Activated T-helper 1 cell treated with anti-CD3 and anti-CD28 coated beads, Interleukin-12 subunit alpha, Interleukin-12 subunit beta, Interleukin-2, Interleukin-4 antibody, amounts not matched to agents 30 ng/mL and 10 ng/mL and 1 ng/mL, durations not matched to agents 14 hours and 24 hours and 36 hours (primary cell): ENCODE measurements at regions not wholly inside any gene's neighbourhood (a gene's known extent, or its start where the extent isn't known, plus 50 kb on each side); places are given as distances from the start of the nearest gene placed in this dataset.

ENCODE experiments used
- DNase-seq: peaks from one replicate; pipeline ENCODE4 v3.0.0; 2021; ENCODE audit warnings: low spot score
- H3K27ac Mint-ChIP-seq: one replicate; pipeline ENCODE4 v1.8.0; 2021; ENCODE audit warnings: mild to moderate bottlenecking, mixed read lengths
- H3K27me3 Mint-ChIP-seq: one replicate; pipeline ENCODE4 v1.8.0; 2022; ENCODE audit warnings: mild to moderate bottlenecking, moderate library complexity, mixed read lengths; ENCODE audit not compliant: insufficient read depth
- H3K36me3 Mint-ChIP-seq: one replicate; pipeline ENCODE4 v1.8.0; 2021; ENCODE audit warnings: low read depth, mixed read lengths
- H3K4me1 Mint-ChIP-seq: one replicate; pipeline ENCODE4 v1.8.0; 2021; ENCODE audit warnings: low read depth, mixed read lengths
- H3K4me3 Mint-ChIP-seq: one replicate; pipeline ENCODE4 v1.8.0; 2021; ENCODE audit warnings: mild to moderate bottlenecking, moderate library complexity, mixed read lengths
- H3K9me3 Mint-ChIP-seq: one replicate; pipeline ENCODE4 v1.8.0; 2021; ENCODE audit warnings: mixed read lengths
- intact Hi-C: fragments of 100-400 bp; cut with micrococcal nuclease; formaldehyde crosslinking; loops from one replicate; pipeline ENCODE4 v1.15.1; 2024

DNA sequence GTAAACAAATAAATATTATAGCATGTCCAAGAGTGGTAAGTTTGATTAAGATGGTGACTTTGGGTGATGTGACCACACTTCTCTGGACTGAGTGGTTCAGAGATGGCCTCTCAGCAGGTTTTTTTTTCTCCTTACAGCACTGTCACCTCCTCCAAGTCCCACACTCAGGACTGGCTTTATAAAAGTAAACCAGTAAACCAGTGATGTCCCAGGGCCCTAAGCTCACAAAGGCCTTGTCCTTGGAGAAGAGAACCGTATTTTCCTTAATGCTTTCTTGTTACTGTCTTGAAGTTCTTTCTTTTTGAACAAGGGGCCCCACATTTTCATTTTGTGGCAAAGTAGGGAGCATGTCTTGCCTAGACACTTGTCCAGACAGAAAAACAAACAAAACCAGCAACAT is 274.0 kb downstream of the MYCN start:
- Mint-ChIP-seq H3K9me3 (no peaks in the 10 kb centered on the region), H3K36me3 (no peaks in the 10 kb centered on the region), H3K27me3 (no peaks in the 10 kb centered on the region), H3K4me1 (no peaks in the 10 kb centered on the region), H3K4me3 (no peak overlapping the region), H3K27ac (no peak overlapping the region)
- intact Hi-C loops: no loop called here
- DNase-seq: no peak

- Mint-ChIP-seq H3K36me3 (no peaks in the 10 kb centered on the region), H3K4me1 (no peaks in the 10 kb centered on the region), H3K9me3 (no peaks in the 10 kb centered on the region), H3K27ac (no peak overlapping the region), H3K27me3 (no peaks in the 10 kb centered on the region), H3K4me3 (no peak overlapping the region)
- no peak for DNase-seq
- intact Hi-C loops: no loop called here
Measured at GRCh38 chr2:16212321-16212720, 272.0 kb downstream of the MYCN start.

DNA sequence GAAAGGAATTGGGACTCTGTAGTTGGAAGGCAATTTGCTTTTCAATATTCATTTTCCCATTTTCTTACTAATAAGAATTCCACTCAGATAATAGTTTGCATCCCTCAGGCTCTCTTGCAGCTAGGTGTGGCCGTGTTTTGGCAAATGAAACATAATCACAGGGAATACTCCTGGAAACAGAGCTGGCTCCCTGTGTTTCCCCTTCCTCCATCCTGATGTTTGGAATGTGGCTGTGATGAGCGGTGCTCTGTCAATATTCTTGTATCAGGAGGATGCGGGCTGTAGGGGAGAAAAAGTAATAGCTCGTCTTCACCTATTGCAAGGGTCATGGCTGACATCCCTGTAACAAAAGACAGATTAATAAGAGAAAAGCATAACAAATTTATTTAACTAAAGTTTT is 271.0 kb downstream of the MYCN start:
- no peaks in the 10 kb centered on the region for H3K4me1 Mint-ChIP-seq
- no peaks in the 10 kb centered on the region for H3K36me3 Mint-ChIP-seq
- no peak for DNase-seq
- no peaks in the 10 kb centered on the region for H3K27me3 Mint-ChIP-seq
- H3K4me3 Mint-ChIP-seq: no peak overlapping the region
- intact Hi-C loops: no loop called here
- no peak overlapping the region for H3K27ac Mint-ChIP-seq
- no peaks in the 10 kb centered on the region for H3K9me3 Mint-ChIP-seq

GRCh38 chr2:16210841-16211240 is 270.5 kb downstream of the MYCN start:
- no peaks in the 10 kb centered on the region for H3K9me3 Mint-ChIP-seq
- no peaks in the 10 kb centered on the region for H3K36me3 Mint-ChIP-seq
- DNase-seq: no peak
- H3K27ac Mint-ChIP-seq: no peak overlapping the region
- intact Hi-C loops: no loop called here
- no peak overlapping the region for H3K4me3 Mint-ChIP-seq
- no peaks in the 10 kb centered on the region for H3K27me3 Mint-ChIP-seq
- H3K4me1 Mint-ChIP-seq: no peaks in the 10 kb centered on the region

DNA sequence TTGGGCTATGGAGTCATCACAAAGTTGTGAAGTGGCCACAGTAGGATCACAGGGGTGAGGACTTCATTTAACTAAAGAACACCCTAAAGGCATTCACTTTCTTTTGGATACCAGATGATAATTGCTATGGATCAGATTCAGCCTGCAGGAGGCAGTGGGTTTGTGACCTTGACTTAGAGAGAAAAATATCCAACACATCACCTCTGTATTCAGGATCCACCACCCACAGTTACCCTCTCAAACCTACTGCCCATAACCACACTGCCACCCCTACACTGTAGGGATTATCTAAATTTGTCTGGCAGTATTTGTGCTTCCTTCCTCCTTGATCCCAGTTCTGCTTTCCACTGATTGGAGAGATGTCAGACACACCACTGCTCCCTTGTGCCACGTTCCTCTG is 269.4 kb downstream of the MYCN start:
- H3K9me3 Mint-ChIP-seq: no peaks in the 10 kb centered on the region
- no peak overlapping the region for H3K27ac Mint-ChIP-seq
- no peaks in the 10 kb centered on the region for H3K4me1 Mint-ChIP-seq
- H3K36me3 Mint-ChIP-seq: no peaks in the 10 kb centered on the region
- H3K27me3 Mint-ChIP-seq: no peaks in the 10 kb centered on the region
- intact Hi-C loops: no loop called here
- no peak overlapping the region for H3K4me3 Mint-ChIP-seq
- DNase-seq: no peak

GRCh38 chr2:16208921-16209320 is 268.6 kb downstream of the MYCN start:
- intact Hi-C loops: no loop called here
- Mint-ChIP-seq H3K9me3 (no peaks in the 10 kb centered on the region), H3K36me3 (no peaks in the 10 kb centered on the region)

GRCh38 chr2:16208241-16208797 is 268.0 kb downstream of the MYCN start:
- intact Hi-C loops: no loop called here
- Mint-ChIP-seq H3K27ac (no peak overlapping the region), H3K4me1 (no peaks in the 10 kb centered on the region), H3K4me3 (no peak overlapping the region), H3K36me3 (no peaks in the 10 kb centered on the region), H3K27me3 (no peaks in the 10 kb centered on the region), H3K9me3 (no peaks in the 10 kb centered on the region)
- no peak for DNase-seq

More at GRCh38 chr2:16208921-16209320, 268.6 kb downstream of the MYCN start:
- no peak overlapping the region for H3K27ac Mint-ChIP-seq
- H3K27me3 Mint-ChIP-seq: no peaks in the 10 kb centered on the region
- H3K4me1 Mint-ChIP-seq: no peaks in the 10 kb centered on the region
- H3K4me3 Mint-ChIP-seq: no peak overlapping the region
- DNase-seq: no peak

- no peak overlapping the region for H3K4me3 Mint-ChIP-seq
- H3K36me3 Mint-ChIP-seq: no peaks in the 10 kb centered on the region
- no peaks in the 10 kb centered on the region for H3K9me3 Mint-ChIP-seq
- H3K27me3 Mint-ChIP-seq: no peaks in the 10 kb centered on the region
- H3K4me1 Mint-ChIP-seq: no peaks in the 10 kb centered on the region
- H3K27ac Mint-ChIP-seq: no peak overlapping the region
- DNase-seq: no peak
- intact Hi-C loops: no loop called here
Measured at GRCh38 chr2:16207611-16208010, 267.3 kb downstream of the MYCN start.

DNA sequence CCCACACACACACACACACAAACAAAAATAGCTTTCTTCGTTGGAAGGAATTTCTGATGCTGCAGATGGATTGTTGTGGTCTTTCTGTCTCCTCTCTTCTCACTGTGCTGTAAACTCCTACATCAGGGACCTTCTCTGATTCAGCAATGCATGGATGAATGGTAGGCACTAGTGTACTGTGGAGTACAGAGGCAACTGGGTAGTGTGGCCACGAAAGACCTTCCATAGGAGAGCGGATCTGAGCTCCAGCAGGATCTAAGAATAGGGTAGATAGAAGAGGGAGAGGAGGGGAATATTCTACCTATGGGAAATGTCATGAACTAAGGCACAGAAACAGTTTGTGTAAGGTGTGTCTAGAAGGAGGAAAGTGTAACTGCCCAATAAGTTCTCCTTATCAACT is 266.8 kb downstream of the MYCN start:
- no peak overlapping the region for H3K27ac Mint-ChIP-seq
- no peak overlapping the region for H3K4me3 Mint-ChIP-seq
- H3K36me3 Mint-ChIP-seq: no peaks in the 10 kb centered on the region
- DNase-seq: no peak
- no peaks in the 10 kb centered on the region for H3K9me3 Mint-ChIP-seq
- no peaks in the 10 kb centered on the region for H3K4me1 Mint-ChIP-seq
- intact Hi-C loops: no loop called here
- H3K27me3 Mint-ChIP-seq: no peaks in the 10 kb centered on the region

GRCh38 chr2:16206191-16206944 is 266.0 kb downstream of the MYCN start:
- Mint-ChIP-seq H3K27ac (no peak overlapping the region), H3K4me3 (no peak overlapping the region), H3K27me3 (no peaks in the 10 kb centered on the region), H3K36me3 (no peaks in the 10 kb centered on the region), H3K9me3 (no peaks in the 10 kb centered on the region), H3K4me1 (no peaks in the 10 kb centered on the region)
- no peak for DNase-seq
- intact Hi-C loops: no loop called here

- Mint-ChIP-seq H3K4me1 (no peaks in the 10 kb centered on the region), H3K27ac (no peak overlapping the region), H3K9me3 (no peaks in the 10 kb centered on the region), H3K4me3 (no peak overlapping the region), H3K27me3 (no peaks in the 10 kb centered on the region), H3K36me3 (no peaks in the 10 kb centered on the region)
- intact Hi-C loops: no loop called here
- DNase-seq: no peak
Measured at GRCh38 chr2:16205631-16206030, 265.3 kb downstream of the MYCN start.

- intact Hi-C loops: no loop called here
- Mint-ChIP-seq H3K9me3 (no peaks in the 10 kb centered on the region), H3K36me3 (no peaks in the 10 kb centered on the region), H3K27me3 (no peaks in the 10 kb centered on the region), H3K27ac (no peak overlapping the region), H3K4me3 (no peak overlapping the region), H3K4me1 (no peaks in the 10 kb centered on the region)
- DNase-seq: no peak
Measured at GRCh38 chr2:16204886-16205620, 264.7 kb downstream of the MYCN start.

DNA sequence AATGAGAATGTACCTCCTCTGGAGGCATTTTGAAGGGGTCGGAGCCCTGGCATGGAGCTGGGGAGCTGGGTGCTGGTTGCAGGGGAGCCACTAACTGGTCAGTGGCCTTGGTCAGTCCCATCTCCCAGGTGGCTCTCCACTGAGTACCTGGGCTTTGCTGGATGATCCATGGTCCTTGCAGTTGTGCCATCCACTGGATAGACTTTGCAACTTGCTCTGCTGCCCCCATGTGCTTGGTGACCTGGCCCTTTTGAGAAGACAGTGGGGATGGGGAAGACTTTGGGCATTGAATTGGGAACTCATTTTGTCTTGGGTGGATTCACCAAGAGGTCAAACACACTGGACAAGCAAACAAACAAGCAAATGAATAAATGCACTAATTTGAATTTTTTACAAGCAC is 263.9 kb downstream of the MYCN start:
- H3K27ac Mint-ChIP-seq: no peak overlapping the region
- H3K36me3 Mint-ChIP-seq: no peaks in the 10 kb centered on the region
- intact Hi-C loops: no loop called here
- H3K4me1 Mint-ChIP-seq: no peaks in the 10 kb centered on the region
- DNase-seq: no peak
- H3K9me3 Mint-ChIP-seq: no peaks in the 10 kb centered on the region
- H3K27me3 Mint-ChIP-seq: no peaks in the 10 kb centered on the region
- H3K4me3 Mint-ChIP-seq: no peak overlapping the region
